ENCODE measurements at regions not wholly inside any gene's neighbourhood (a gene's known extent, or its start where the extent isn't known, plus 50 kb on each side); places are given as distances from the start of the nearest gene placed in this dataset.

DNA sequence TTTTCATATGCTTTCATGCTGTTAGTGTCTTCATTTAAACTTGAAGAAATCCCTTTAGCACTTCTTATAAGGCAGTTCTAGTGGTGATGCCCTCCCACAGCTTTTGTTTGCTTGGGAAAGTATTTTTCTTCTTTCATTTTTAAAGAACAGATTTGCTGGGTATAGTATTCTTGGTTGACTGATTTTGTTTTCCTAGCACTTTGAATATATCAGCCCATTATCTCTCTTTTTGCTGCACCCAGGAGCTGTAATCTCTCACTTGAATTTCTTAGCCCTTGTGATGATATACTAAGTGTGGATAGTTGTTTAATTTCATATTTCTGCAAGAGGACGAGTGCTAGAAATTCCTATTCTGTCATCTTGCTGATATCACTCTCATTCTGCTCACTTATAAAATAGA, 283.7 kb downstream of the GPAT3 start:
- DNase-seq (ENCODE audit: low spot score): no peak
- H3K9ac ChIP-seq (ENCODE audit: low read depth in 1 of 2, low read length in 2 of 2): no peak overlapping the region
- no peaks in the 10 kb centered on the region for H3K4me1 ChIP-seq (ENCODE audit: control insufficient read depth in 4 of 4, insufficient read depth in 4 of 4, low read length in 3 of 4)
- no peaks in the 10 kb centered on the region for H3K36me3 ChIP-seq (ENCODE audit: control insufficient read depth in 4 of 4, insufficient read depth in 3 of 4, low read depth in 1 of 4, low read length in 3 of 4)
- 59% methylated on average over 1 of the region's 1 CpG for WGBS
- no peak for TF ChIP-seq JUND (IDR thresholded peaks at IDR 0.05)
- TF ChIP-seq SP1 (IDR thresholded peaks at IDR 0.05): no peak
- no peak for TF ChIP-seq HNF4A (conservative IDR thresholded peaks at IDR 0.05)
- TF ChIP-seq EGR1 (IDR thresholded peaks at IDR 0.05; ENCODE audit: low read depth in 2 of 2): no peak
- TF ChIP-seq FOXA1 (IDR thresholded peaks at IDR 0.05): no peak
- TF ChIP-seq, protein P1, sequence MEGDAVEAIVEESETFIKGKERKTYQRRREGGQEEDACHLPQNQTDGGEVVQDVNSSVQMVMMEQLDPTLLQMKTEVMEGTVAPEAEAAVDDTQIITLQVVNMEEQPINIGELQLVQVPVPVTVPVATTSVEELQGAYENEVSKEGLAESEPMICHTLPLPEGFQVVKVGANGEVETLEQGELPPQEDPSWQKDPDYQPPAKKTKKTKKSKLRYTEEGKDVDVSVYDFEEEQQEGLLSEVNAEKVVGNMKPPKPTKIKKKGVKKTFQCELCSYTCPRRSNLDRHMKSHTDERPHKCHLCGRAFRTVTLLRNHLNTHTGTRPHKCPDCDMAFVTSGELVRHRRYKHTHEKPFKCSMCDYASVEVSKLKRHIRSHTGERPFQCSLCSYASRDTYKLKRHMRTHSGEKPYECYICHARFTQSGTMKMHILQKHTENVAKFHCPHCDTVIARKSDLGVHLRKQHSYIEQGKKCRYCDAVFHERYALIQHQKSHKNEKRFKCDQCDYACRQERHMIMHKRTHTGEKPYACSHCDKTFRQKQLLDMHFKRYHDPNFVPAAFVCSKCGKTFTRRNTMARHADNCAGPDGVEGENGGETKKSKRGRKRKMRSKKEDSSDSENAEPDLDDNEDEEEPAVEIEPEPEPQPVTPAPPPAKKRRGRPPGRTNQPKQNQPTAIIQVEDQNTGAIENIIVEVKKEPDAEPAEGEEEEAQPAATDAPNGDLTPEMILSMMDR (IDR thresholded peaks at IDR 0.05; ENCODE audit: low read depth, low read length, missing input control): no peak
- TF ChIP-seq, protein P2, sequence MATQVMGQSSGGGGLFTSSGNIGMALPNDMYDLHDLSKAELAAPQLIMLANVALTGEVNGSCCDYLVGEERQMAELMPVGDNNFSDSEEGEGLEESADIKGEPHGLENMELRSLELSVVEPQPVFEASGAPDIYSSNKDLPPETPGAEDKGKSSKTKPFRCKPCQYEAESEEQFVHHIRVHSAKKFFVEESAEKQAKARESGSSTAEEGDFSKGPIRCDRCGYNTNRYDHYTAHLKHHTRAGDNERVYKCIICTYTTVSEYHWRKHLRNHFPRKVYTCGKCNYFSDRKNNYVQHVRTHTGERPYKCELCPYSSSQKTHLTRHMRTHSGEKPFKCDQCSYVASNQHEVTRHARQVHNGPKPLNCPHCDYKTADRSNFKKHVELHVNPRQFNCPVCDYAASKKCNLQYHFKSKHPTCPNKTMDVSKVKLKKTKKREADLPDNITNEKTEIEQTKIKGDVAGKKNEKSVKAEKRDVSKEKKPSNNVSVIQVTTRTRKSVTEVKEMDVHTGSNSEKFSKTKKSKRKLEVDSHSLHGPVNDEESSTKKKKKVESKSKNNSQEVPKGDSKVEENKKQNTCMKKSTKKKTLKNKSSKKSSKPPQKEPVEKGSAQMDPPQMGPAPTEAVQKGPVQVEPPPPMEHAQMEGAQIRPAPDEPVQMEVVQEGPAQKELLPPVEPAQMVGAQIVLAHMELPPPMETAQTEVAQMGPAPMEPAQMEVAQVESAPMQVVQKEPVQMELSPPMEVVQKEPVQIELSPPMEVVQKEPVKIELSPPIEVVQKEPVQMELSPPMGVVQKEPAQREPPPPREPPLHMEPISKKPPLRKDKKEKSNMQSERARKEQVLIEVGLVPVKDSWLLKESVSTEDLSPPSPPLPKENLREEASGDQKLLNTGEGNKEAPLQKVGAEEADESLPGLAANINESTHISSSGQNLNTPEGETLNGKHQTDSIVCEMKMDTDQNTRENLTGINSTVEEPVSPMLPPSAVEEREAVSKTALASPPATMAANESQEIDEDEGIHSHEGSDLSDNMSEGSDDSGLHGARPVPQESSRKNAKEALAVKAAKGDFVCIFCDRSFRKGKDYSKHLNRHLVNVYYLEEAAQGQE (IDR thresholded peaks at IDR 0.05): no peak
- TF ChIP-seq, protein P3, sequence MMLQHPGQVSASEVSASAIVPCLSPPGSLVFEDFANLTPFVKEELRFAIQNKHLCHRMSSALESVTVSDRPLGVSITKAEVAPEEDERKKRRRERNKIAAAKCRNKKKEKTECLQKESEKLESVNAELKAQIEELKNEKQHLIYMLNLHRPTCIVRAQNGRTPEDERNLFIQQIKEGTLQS (IDR thresholded peaks at IDR 0.05): no peak
- TF ChIP-seq, protein P4, sequence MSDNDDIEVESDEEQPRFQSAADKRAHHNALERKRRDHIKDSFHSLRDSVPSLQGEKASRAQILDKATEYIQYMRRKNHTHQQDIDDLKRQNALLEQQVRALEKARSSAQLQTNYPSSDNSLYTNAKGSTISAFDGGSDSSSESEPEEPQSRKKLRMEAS (IDR thresholded peaks at IDR 0.05): no peak
- TF ChIP-seq RXRA (IDR thresholded peaks at IDR 0.05): no peak
- TF ChIP-seq TAF1 (conservative IDR thresholded peaks at IDR 0.05): no peak
- no peak for TF ChIP-seq GABPA (IDR thresholded peaks at IDR 0.05 in 1 of 2, conservative IDR thresholded peaks at IDR 0.05 in 1 of 2)
- no peak for TF ChIP-seq NR2F2 (IDR thresholded peaks at IDR 0.05)
- H3K9me3 ChIP-seq (ENCODE audit: control insufficient read depth in 4 of 4, low read length in 3 of 4): peaks cover 0 to 5% (median under 1%) of the 10 kb centered on the region in 4 donors
- no peak overlapping the region for H3K27ac ChIP-seq (ENCODE audit: low read depth in 1 of 2, low read length in 2 of 2)
- no peak overlapping the region for H3K4me3 ChIP-seq (ENCODE audit: low read depth in 1 of 3, low read length in 3 of 3)
- no peaks in the 10 kb centered on the region for H3K27me3 ChIP-seq (ENCODE audit: control insufficient read depth in 4 of 4, insufficient read depth in 4 of 4, low read length in 3 of 4)

DNA sequence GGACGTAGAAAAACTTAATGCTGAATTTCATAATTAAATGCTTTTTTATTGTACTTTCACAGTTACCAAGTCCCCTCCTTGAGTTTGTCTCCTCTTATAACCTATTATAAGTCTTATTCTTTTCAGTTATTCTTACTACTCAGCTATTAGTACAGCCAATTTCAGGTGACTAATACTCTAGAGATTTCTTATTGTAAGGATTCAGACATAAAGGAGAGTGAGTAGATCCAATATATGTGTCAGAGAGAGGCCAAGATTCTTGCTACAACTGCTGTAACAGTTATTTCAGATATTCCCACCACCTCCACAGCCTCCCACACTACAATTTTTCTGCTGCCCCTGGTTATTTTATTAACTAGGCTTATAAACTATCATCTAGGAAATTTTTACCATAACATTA, 274.5 kb downstream of the GPAT3 start:
- H3K27me3 ChIP-seq (ENCODE audit: control insufficient read depth in 4 of 4, insufficient read depth in 4 of 4, low read length in 3 of 4): no peaks in the 10 kb centered on the region
- H3K4me1 ChIP-seq (ENCODE audit: control insufficient read depth in 4 of 4, insufficient read depth in 4 of 4, low read length in 3 of 4): no peaks in the 10 kb centered on the region
- TF ChIP-seq, protein P1 (IDR thresholded peaks at IDR 0.05; ENCODE audit: low read depth, low read length, missing input control): no peak
- TF ChIP-seq EGR1 (IDR thresholded peaks at IDR 0.05; ENCODE audit: low read depth in 2 of 2) (no peak), HNF4G (IDR thresholded peaks at IDR 0.05) (no peak), NR2F2 (IDR thresholded peaks at IDR 0.05) (no peak), FOXA1 (IDR thresholded peaks at IDR 0.05) (no peak), SP1 (IDR thresholded peaks at IDR 0.05) (no peak), TAF1 (conservative IDR thresholded peaks at IDR 0.05) (no peak), FOXA2 (IDR thresholded peaks at IDR 0.05) (no peak), YY1 (IDR thresholded peaks at IDR 0.05) (no peak), HNF4A (conservative IDR thresholded peaks at IDR 0.05) (no peak)
- TF ChIP-seq, protein P5, sequence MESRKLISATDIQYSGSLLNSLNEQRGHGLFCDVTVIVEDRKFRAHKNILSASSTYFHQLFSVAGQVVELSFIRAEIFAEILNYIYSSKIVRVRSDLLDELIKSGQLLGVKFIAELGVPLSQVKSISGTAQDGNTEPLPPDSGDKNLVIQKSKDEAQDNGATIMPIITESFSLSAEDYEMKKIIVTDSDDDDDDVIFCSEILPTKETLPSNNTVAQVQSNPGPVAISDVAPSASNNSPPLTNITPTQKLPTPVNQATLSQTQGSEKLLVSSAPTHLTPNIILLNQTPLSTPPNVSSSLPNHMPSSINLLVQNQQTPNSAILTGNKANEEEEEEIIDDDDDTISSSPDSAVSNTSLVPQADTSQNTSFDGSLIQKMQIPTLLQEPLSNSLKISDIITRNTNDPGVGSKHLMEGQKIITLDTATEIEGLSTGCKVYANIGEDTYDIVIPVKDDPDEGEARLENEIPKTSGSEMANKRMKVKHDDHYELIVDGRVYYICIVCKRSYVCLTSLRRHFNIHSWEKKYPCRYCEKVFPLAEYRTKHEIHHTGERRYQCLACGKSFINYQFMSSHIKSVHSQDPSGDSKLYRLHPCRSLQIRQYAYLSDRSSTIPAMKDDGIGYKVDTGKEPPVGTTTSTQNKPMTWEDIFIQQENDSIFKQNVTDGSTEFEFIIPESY (IDR thresholded peaks at IDR 0.05): no peak
- TF ChIP-seq, protein P3 (IDR thresholded peaks at IDR 0.05): no peak
- TF ChIP-seq, protein P2 (IDR thresholded peaks at IDR 0.05): no peak
- TF ChIP-seq, protein P4 (IDR thresholded peaks at IDR 0.05): no peak
- no peaks in the 10 kb centered on the region for H3K9me3 ChIP-seq (ENCODE audit: control insufficient read depth in 4 of 4, low read length in 3 of 4)
- no peak overlapping the region for H3K4me3 ChIP-seq (ENCODE audit: low read depth in 1 of 3, low read length in 3 of 3)
- WGBS: 65% methylated on average over 1 of the region's 1 CpG
- DNase-seq (ENCODE audit: low spot score): no peak
- no peaks in the 10 kb centered on the region for H3K36me3 ChIP-seq (ENCODE audit: control insufficient read depth in 4 of 4, insufficient read depth in 3 of 4, low read depth in 1 of 4, low read length in 3 of 4)
- H3K27ac ChIP-seq (ENCODE audit: low read depth in 1 of 2, low read length in 2 of 2): no peak overlapping the region
- no peak overlapping the region for H3K9ac ChIP-seq (ENCODE audit: low read depth in 1 of 2, low read length in 2 of 2)
